ENCODE measurements at regions not wholly inside any gene's neighbourhood (a gene's known extent, or its start where the extent isn't known, plus 50 kb on each side); places are given as distances from the start of the nearest gene placed in this dataset.

DNA sequence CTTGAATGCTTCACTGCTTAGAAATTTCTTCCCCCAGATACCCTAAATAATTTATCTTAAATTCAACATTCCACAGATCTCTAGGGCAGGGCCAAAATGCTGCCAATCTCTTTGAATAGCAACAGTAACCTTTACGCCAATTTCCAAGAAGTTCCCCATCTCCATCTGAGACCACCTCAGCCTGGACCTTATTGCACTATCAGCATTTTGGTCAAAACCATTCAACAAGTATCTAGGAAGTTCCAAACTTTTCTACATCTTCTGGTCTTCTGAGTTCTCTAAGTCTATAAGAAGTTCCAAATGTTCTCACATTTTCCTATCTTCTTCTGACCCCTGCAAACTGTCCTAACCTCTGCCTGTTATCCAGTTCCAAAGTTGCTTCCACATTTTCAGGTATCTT is 1306.9 kb upstream of the SORCS1 start:
- H2AFZ ChIP-seq (ENCODE audit: low read length), result no peak overlapping the region

GRCh38 chr10:108469940-108470339 is 1305.4 kb upstream of the SORCS1 start:
- no peak for TF ChIP-seq EZH2 (IDR thresholded peaks at IDR 0.05; ENCODE audit: low read length, missing control alignments)
- TF ChIP-seq, protein P1, sequence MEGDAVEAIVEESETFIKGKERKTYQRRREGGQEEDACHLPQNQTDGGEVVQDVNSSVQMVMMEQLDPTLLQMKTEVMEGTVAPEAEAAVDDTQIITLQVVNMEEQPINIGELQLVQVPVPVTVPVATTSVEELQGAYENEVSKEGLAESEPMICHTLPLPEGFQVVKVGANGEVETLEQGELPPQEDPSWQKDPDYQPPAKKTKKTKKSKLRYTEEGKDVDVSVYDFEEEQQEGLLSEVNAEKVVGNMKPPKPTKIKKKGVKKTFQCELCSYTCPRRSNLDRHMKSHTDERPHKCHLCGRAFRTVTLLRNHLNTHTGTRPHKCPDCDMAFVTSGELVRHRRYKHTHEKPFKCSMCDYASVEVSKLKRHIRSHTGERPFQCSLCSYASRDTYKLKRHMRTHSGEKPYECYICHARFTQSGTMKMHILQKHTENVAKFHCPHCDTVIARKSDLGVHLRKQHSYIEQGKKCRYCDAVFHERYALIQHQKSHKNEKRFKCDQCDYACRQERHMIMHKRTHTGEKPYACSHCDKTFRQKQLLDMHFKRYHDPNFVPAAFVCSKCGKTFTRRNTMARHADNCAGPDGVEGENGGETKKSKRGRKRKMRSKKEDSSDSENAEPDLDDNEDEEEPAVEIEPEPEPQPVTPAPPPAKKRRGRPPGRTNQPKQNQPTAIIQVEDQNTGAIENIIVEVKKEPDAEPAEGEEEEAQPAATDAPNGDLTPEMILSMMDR (conservative IDR thresholded peaks at IDR 0.05 in 1 of 2, IDR thresholded peaks at IDR 0.05 in 1 of 2; ENCODE audit: low read depth in 1 of 2, low read length in 2 of 2), result no peak
- no peak overlapping the region for H3K4me2 ChIP-seq (ENCODE audit: extremely low read depth, insufficient read depth, low read length)
- no peaks in the 10 kb centered on the region for H3K27me3 ChIP-seq (ENCODE audit: control insufficient read depth, insufficient read depth, low read length)
- H3K9me3 ChIP-seq (ENCODE audit: control insufficient read depth, insufficient read depth, low read depth, low read length), result no peaks in the 10 kb centered on the region
- no peak overlapping the region for H3K9ac ChIP-seq (ENCODE audit: insufficient read depth, low read length)
- no peak for DNase-seq (ENCODE audit: low read depth in 2 of 2)
- H3K4me3 ChIP-seq (replicated peaks in 1 of 4; ENCODE audit: control extremely low read depth in 1 of 4, insufficient read depth in 1 of 4, low read depth in 3 of 4, low read length in 4 of 4), result no peak overlapping the region
- no peaks in the 10 kb centered on the region for H3K36me3 ChIP-seq (ENCODE audit: control insufficient read depth, insufficient read depth, low read length)
- H4K20me1 ChIP-seq (ENCODE audit: control insufficient read depth, extremely low read depth, insufficient read depth, low read length), result no peaks in the 10 kb centered on the region
- no peaks in the 10 kb centered on the region for H3K79me2 ChIP-seq (ENCODE audit: control insufficient read depth, insufficient read depth, low read length)
- no peak overlapping the region for H3K27ac ChIP-seq (ENCODE audit: insufficient read depth, low read length)
- no peaks in the 10 kb centered on the region for H3K4me1 ChIP-seq (ENCODE audit: control insufficient read depth, extremely low read depth, insufficient read depth, low read length)
- H2AFZ ChIP-seq (ENCODE audit: low read length), result no peak overlapping the region

More for the DNA sequence above, 1306.9 kb upstream of the SORCS1 start:
- Histone ChIP-seq H3K27ac (ENCODE audit: insufficient read depth, low read length) (no peak overlapping the region), H3K4me1 (ENCODE audit: control insufficient read depth, extremely low read depth, insufficient read depth, low read length) (no peaks in the 10 kb centered on the region), H3K9ac (ENCODE audit: insufficient read depth, low read length) (no peak overlapping the region), H3K27me3 (ENCODE audit: control insufficient read depth, insufficient read depth, low read length) (no peaks in the 10 kb centered on the region), H3K79me2 (ENCODE audit: control insufficient read depth, insufficient read depth, low read length) (no peaks in the 10 kb centered on the region), H3K4me3 (replicated peaks in 1 of 4; ENCODE audit: control extremely low read depth in 1 of 4, insufficient read depth in 1 of 4, low read depth in 3 of 4, low read length in 4 of 4) (no peak overlapping the region), H3K36me3 (ENCODE audit: control insufficient read depth, insufficient read depth, low read length) (no peaks in the 10 kb centered on the region), H3K4me2 (ENCODE audit: extremely low read depth, insufficient read depth, low read length) (no peak overlapping the region), H4K20me1 (ENCODE audit: control insufficient read depth, extremely low read depth, insufficient read depth, low read length) (no peaks in the 10 kb centered on the region), H3K9me3 (ENCODE audit: control insufficient read depth, insufficient read depth, low read depth, low read length) (no peaks in the 10 kb centered on the region)
- DNase-seq (ENCODE audit: low read depth in 2 of 2), result no peak
- no peak for TF ChIP-seq EZH2 (IDR thresholded peaks at IDR 0.05; ENCODE audit: low read length, missing control alignments)
- TF ChIP-seq, protein P1 (conservative IDR thresholded peaks at IDR 0.05 in 1 of 2, IDR thresholded peaks at IDR 0.05 in 1 of 2; ENCODE audit: low read depth in 1 of 2, low read length in 2 of 2), result no peak

DNA sequence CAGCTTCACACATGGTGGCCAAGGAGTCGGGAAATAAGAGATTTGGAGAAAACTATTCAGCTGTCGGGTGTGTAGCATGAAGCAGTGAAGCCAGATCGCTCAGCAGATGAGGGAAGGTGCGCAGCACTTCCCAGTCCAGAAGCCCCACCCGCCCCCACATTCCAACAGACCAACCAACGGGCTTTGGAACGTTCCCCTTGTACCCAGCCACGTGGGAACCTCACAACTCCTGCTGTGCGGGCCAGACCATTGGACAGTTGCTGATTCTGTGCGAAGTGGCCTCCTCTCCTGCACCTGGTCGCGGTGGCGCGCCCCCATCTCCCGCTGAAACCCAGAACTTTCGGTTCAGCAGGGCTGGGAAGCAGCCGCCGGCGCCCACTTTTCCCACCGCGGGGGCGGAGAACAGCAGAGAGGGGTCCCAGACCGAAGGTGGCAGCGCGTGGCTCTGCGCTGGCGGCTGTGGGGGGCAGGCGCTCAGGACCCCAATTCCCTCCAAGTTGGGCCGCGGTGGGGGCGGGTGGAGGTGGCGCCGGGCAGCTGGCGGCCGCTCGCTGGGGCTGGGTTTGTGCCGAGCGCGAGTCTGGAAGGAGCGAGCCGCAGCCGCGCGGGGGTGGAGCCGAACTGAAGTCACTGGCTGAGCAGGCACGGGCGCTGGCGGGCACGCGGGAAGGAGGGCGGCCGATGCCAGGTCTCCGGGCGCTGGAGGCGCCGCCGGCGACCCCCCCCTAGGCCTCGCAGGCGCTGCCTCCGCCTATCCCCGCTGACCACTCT is 1301.5 kb upstream of the SORCS1 start:
- H3K4me3 ChIP-seq (replicated peaks in 1 of 4; ENCODE audit: control extremely low read depth in 1 of 4, insufficient read depth in 1 of 4, low read depth in 3 of 4, low read length in 4 of 4), result peak overlapping the region; percentile 21 to 60 (median 50)
- no peak overlapping the region for H3K27ac ChIP-seq (ENCODE audit: insufficient read depth, low read length)
- H3K9ac ChIP-seq (ENCODE audit: insufficient read depth, low read length), result peak overlapping the region; percentile 2
- peak overlapping the region; percentile 78 for H3K4me2 ChIP-seq (ENCODE audit: extremely low read depth, insufficient read depth, low read length)
- no peaks in the 10 kb centered on the region for H3K27me3 ChIP-seq (ENCODE audit: control insufficient read depth, insufficient read depth, low read length)
- H3K4me1 ChIP-seq (ENCODE audit: control insufficient read depth, extremely low read depth, insufficient read depth, low read length), result no peaks in the 10 kb centered on the region
- no peaks in the 10 kb centered on the region for H3K9me3 ChIP-seq (ENCODE audit: control insufficient read depth, insufficient read depth, low read depth, low read length)
- H4K20me1 ChIP-seq (ENCODE audit: control insufficient read depth, extremely low read depth, insufficient read depth, low read length), result no peaks in the 10 kb centered on the region
- no peaks in the 10 kb centered on the region for H3K79me2 ChIP-seq (ENCODE audit: control insufficient read depth, insufficient read depth, low read length)
- peak in 1 of 2 donors; percentile 43 for DNase-seq (ENCODE audit: low read depth in 2 of 2)
- no peaks in the 10 kb centered on the region for H3K36me3 ChIP-seq (ENCODE audit: control insufficient read depth, insufficient read depth, low read length)
- TF ChIP-seq, protein P1 (conservative IDR thresholded peaks at IDR 0.05 in 1 of 2, IDR thresholded peaks at IDR 0.05 in 1 of 2; ENCODE audit: low read depth in 1 of 2, low read length in 2 of 2), result no peak
- no peak for TF ChIP-seq EZH2 (IDR thresholded peaks at IDR 0.05; ENCODE audit: low read length, missing control alignments)
- peak overlapping the region; percentile 49 for H2AFZ ChIP-seq (ENCODE audit: low read length)

All from fibroblast of lung (primary cell).